Adrenal gland (tissue), 9 donors: ENCODE measurements at regions not wholly inside any gene's neighbourhood (a gene's known extent, or its start where the extent isn't known, plus 50 kb on each side); places are given as distances from the start of the nearest gene placed in this dataset.
A peak's percentile ranks its signal among the peaks of the same experiment; 100 is the strongest.

ENCODE experiments used
- DNase-seq, 7 donors: peaks; one replicate each; pipeline ENCODE4 v3.0.0-alpha.2; 2019 to 2020
- H3K27ac ChIP-seq, 5 donors: fragments of 200-600 bp; sonication (generic) in 4 of 5; 1 replicate in 3 of 5; 2 replicates in 2 of 5; pipeline versions ENCODE4 v1.5.1 to v1.8.0; 2016 to 2020; ENCODE audit warnings: mild to moderate bottlenecking in 1 of 5
- H3K27me3 ChIP-seq: fragments of 200-600 bp; 2 replicates; pipeline ENCODE4 v1.8.0; 2021
- H3K36me3 ChIP-seq, 2 donors: fragments of 200-600 bp; replicated peaks in 1 of 2; 1 replicate in 1 of 2; 2 replicates in 1 of 2; pipeline versions ENCODE4 v1.5.1 to v1.8.0; 2018 to 2022
- H3K4me1 ChIP-seq, 2 donors: fragments of 200-600 bp; replicated peaks in 1 of 2; 1 replicate in 1 of 2; 2 replicates in 1 of 2; pipeline versions ENCODE4 v1.5.1 to v1.8.0; 2018 to 2021
- H3K4me3 ChIP-seq, 4 donors: fragments of 200-600 bp; sonication (generic) in 3 of 4; one replicate each; pipeline ENCODE4 v1.5.1; 2016 to 2018
- H3K9me3 ChIP-seq, 3 donors: fragments of 200-600 bp; sonication (generic) in 1 of 3; replicated peaks in 1 of 3; 1 replicate in 2 of 3; 2 replicates in 1 of 3; pipeline versions ENCODE4 v1.5.1 to v1.8.0; 2016 to 2021
- POLR2A ChIP-seq, 2 donors: fragments of 450-650 bp; IDR thresholded peaks; one replicate each; pipeline ENCODE4 v1.6.1; 2017; ENCODE audit warnings: antibody characterized with exemption in 2 of 2, mild to moderate bottlenecking in 2 of 2, moderate library complexity in 1 of 2
- WGBS, 4 donors: extraction: QIAGEN DNeasy Blood & Tissue Kit in 2 of 4; methylation state at CpG; one replicate each; pipeline versions ENCODE4 v1.1.5 to v1.1.7; 2013 to 2017; 5-methylcytosine and 5-hydroxymethylcytosine counted together
- intact Hi-C, 2 donors: fragments of 100-400 bp; cut with DNase I; formaldehyde crosslinking; loops; one replicate each; pipeline versions ENCODE4 v1.14.1 to v1.15.0; 2022 to 2023
- TF ChIP-seq, protein P1 (sequence below), 6 experiments: fragments of 450-650 bp in 4 of 6; fragments of 200-600 bp in 2 of 6; sonication (generic) in 1 of 6; IDR thresholded peaks; 1 replicate in 5 of 6; 2 replicates in 1 of 6; pipeline versions ENCODE4 v1.5.1 to v1.8.0; 2016 to 2021; ENCODE audit warnings: antibody characterized with exemption in 6 of 6, mild to moderate bottlenecking in 2 of 6, moderate library complexity in 1 of 6
- donor health status: healthy with polysubstance abuse.
- donor health status: Bipolar disorder and iron deficiency.
- donor health status: DM: yes; HTN: yes; CAD: no.
- donor health status: DM: no; HTN: no; CAD: no.
- donor health status: DM: no; HTN: no; CAD: no.

DNA sequence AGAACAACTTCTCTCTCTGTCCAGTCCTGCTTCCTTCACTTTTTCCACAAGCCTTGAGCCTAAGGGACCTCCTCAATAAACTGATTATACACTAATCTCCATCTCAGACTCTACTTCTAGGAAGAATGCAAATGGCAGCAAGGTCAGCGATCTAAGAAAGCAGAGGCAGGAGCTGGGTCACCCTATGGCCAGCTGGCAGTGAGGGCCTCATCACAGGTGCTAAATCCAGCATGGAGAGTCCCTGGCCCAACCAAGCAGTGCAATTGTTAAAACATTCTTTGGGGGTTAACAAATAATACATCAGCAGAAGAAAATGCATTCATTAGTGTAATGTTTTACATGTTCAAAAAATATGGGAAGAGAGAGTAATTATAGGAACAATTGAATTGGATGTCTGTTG lies 416.0 kb downstream of the SIPA1L2 start:
- no peaks in the 10 kb centered on the region for H3K27me3 ChIP-seq
- H3K4me1 ChIP-seq = no peaks in the 10 kb centered on the region
- intact Hi-C loops = no loop called here
- TF ChIP-seq, protein P1, sequence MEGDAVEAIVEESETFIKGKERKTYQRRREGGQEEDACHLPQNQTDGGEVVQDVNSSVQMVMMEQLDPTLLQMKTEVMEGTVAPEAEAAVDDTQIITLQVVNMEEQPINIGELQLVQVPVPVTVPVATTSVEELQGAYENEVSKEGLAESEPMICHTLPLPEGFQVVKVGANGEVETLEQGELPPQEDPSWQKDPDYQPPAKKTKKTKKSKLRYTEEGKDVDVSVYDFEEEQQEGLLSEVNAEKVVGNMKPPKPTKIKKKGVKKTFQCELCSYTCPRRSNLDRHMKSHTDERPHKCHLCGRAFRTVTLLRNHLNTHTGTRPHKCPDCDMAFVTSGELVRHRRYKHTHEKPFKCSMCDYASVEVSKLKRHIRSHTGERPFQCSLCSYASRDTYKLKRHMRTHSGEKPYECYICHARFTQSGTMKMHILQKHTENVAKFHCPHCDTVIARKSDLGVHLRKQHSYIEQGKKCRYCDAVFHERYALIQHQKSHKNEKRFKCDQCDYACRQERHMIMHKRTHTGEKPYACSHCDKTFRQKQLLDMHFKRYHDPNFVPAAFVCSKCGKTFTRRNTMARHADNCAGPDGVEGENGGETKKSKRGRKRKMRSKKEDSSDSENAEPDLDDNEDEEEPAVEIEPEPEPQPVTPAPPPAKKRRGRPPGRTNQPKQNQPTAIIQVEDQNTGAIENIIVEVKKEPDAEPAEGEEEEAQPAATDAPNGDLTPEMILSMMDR (IDR thresholded peaks at IDR 0.05) = no peak
- TF ChIP-seq POLR2A (IDR thresholded peaks at IDR 0.05) = no peak
- no peak for DNase-seq
- H3K36me3 ChIP-seq = no peaks in the 10 kb centered on the region
- H3K4me3 ChIP-seq = no peak overlapping the region
- no peaks in the 10 kb centered on the region for H3K9me3 ChIP-seq
- H3K27ac ChIP-seq = no peak overlapping the region
- WGBS, 4 donors = 86 to 96% (median 94%) methylated on average over 1 of the region's 1 CpG

DNA sequence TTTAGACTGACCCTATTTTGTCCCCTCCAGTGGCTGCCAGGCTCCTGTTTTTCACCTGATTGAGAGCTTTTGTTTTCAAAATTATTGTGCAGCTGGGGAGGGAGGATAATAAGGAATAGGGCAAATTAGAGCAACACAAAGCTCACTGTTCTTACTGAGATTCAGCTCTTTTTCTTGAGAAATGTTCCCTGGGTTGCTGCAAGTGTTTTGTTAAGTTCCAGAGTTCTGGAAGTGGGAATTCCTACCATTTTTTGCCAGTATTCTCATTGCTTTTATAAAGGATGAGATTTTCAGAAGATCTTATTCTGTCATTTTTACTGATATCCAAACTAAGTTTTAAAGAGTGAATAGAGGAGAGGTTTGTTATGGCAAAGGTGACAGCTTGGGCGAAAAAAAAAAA lies 417.7 kb downstream of the SIPA1L2 start:
- DNase-seq = no peak
- Histone ChIP-seq H3K27ac (no peak overlapping the region), H3K4me3 (no peak overlapping the region), H3K9me3 (no peaks in the 10 kb centered on the region), H3K27me3 (no peaks in the 10 kb centered on the region), H3K36me3 (no peaks in the 10 kb centered on the region), H3K4me1 (no peaks in the 10 kb centered on the region)
- TF ChIP-seq POLR2A (IDR thresholded peaks at IDR 0.05) = no peak
- intact Hi-C loops = no loop called here
- WGBS, 4 donors = 58 to 81% (median 65%) methylated on average over 1 of the region's 1 CpG

DNA sequence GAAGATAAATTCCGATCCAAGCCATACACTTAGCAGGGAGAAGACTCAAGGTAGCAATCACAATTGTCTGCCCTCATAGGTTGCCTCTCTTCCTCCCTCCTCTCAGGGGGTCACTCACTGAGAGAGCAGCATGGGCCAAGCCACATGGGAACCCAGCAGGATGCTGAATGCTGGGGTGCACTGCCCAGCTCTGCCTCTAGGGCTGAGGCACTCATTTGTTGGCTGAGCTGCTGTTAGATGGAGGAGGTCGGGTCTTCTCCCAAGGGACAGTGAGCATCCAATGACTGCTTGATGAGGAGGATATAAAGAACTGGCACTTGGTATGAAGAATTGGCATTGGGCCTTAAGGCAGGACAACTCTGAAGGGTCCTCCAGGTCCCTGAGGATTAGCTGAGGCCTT lies 418.8 kb downstream of the SIPA1L2 start:
- 80 to 100% (median 91%) methylated on average over 2 of the region's 2 CpGs for WGBS, 4 donors
- no peaks in the 10 kb centered on the region for H3K36me3 ChIP-seq
- no peak for DNase-seq
- no peaks in the 10 kb centered on the region for H3K9me3 ChIP-seq
- H3K4me3 ChIP-seq = no peak overlapping the region
- no peak overlapping the region for H3K27ac ChIP-seq
- intact Hi-C loops = no loop called here
- TF ChIP-seq, protein P1 (IDR thresholded peaks at IDR 0.05) = peak in 3 of 6 experiments; percentile 8 to 30 (median 22)
- no peak for TF ChIP-seq POLR2A (IDR thresholded peaks at IDR 0.05)
- no peaks in the 10 kb centered on the region for H3K4me1 ChIP-seq
- no peaks in the 10 kb centered on the region for H3K27me3 ChIP-seq

DNA sequence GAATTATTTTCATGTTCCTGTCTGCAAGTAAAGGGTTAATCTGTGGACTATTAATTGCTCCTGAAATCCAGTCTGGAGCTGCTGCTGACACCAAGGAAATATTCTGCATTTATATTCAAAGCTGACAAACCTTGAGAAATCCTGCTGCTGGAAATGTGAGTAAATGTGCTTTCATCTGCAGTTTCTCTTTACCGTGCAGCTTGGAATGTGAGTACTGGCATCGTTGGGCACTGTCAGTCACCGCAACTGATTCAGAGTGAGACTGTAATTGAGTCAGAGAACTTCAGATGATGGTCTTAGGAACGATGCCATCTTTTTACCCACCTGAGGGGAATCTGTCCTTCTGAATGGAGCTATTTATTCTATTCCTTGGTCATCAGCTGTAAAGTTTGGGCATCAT lies 420.6 kb downstream of the SIPA1L2 start:
- no peak for DNase-seq
- H3K36me3 ChIP-seq = no peaks in the 10 kb centered on the region
- no peak overlapping the region for H3K27ac ChIP-seq
- H3K9me3 ChIP-seq = no peaks in the 10 kb centered on the region
- WGBS, 4 donors = 46 to 59% (median 55%) methylated on average over 4 of the region's 4 CpGs
- TF ChIP-seq POLR2A (IDR thresholded peaks at IDR 0.05) = no peak
- TF ChIP-seq, protein P1 (IDR thresholded peaks at IDR 0.05) = no peak
- no peaks in the 10 kb centered on the region for H3K27me3 ChIP-seq
- intact Hi-C loops = no loop called here
- no peak overlapping the region for H3K4me3 ChIP-seq
- no peaks in the 10 kb centered on the region for H3K4me1 ChIP-seq

DNA sequence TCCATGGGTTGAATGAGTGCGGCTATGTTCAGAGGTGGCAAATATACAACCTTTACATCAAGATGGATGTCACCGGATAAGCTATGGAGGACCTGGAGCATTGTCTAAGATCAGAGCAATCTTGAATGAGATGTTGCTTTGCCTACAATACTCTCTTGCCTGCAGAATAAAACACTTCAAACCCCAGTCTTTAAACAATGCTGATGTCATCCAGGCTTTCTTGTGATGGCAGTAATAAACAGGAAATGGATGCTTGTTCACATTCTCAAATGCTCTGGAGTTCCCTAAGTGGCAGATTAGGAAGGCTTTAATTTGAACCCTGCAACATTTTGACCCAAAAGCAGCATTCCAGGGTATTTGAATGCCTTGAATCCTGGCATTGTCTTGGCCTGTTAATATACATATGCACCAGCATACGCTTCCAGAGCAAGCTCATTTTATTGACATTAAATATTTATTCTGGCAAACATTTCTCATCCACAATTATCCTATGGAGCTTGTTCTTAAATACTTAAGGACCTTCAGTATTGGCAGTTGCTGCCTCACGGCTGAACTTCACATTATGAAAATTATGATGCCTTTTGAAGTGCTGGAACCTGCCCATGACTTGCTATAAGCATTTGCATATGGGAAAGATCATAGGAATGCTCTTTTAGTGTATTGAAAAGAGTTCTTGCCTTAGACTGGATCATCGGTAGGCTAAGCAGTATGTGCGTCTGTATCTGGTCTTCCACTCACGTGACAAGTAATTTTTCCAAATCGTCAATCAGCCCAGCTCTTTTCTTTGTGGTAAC lies 422.7 kb downstream of the SIPA1L2 start:
- H3K27me3 ChIP-seq = no peaks in the 10 kb centered on the region
- intact Hi-C loops = no loop called here
- peaks cover 0 to 9% (median 6%) of the 10 kb centered on the region in 3 donors for H3K9me3 ChIP-seq
- no peaks in the 10 kb centered on the region for H3K4me1 ChIP-seq
- no peak for DNase-seq
- H3K4me3 ChIP-seq = no peak overlapping the region
- H3K36me3 ChIP-seq = no peaks in the 10 kb centered on the region
- H3K27ac ChIP-seq = no peak overlapping the region
- 87 to 91% (median 89%) methylated on average over 8 of the region's 8 CpGs for WGBS, 4 donors
- TF ChIP-seq, protein P1 (IDR thresholded peaks at IDR 0.05) = no peak
- no peak for TF ChIP-seq POLR2A (IDR thresholded peaks at IDR 0.05)
